Aorta (tissue), 5 donors: ENCODE measurements at regions not wholly inside any gene's neighbourhood (a gene's known extent, or its start where the extent isn't known, plus 50 kb on each side); places are given as distances from the start of the nearest gene placed in this dataset.
"Not testable (repeated sequence)": the region's sequence is repeated elsewhere in the genome, so short reads cannot be mapped to it uniquely, and the experiment has no call there.

Experiments used
- ATAC-seq: fragments of 200-7000 bp; cut with Tn5 transposase; one replicate; pipeline ENCODE4 v1.9.1; 2022; ENCODE audit warnings: moderate library complexity; ENCODE audit not compliant: low FRiP score
- DNase-seq, 2 donors: peaks; one replicate each; pipeline ENCODE4 v3.0.0-alpha.2; 2020
- H3K27ac ChIP-seq, 2 donors: one replicate each; pipeline ENCODE4 v1.5.1; 2013; ENCODE audit warnings: low read length in 2 of 2, mild to moderate bottlenecking in 2 of 2, moderate library complexity in 2 of 2, control low read depth in 1 of 2, inconsistent platforms in 1 of 2, low read depth in 1 of 2
- H3K27me3 ChIP-seq, 2 donors: one replicate each; pipeline ENCODE4 v1.6.1; 2013; ENCODE audit warnings: control low read depth in 1 of 2, low read length in 1 of 2, mild to moderate bottlenecking in 1 of 2, moderate library complexity in 1 of 2; ENCODE audit not compliant: insufficient read depth in 2 of 2, control insufficient read depth in 1 of 2
- H3K36me3 ChIP-seq, 2 donors: one replicate each; pipeline ENCODE4 v1.6.1; 2013; ENCODE audit warnings: control low read depth in 1 of 2, low read length in 1 of 2, mild to moderate bottlenecking in 1 of 2; ENCODE audit not compliant: insufficient read depth in 2 of 2, control insufficient read depth in 1 of 2
- H3K4me1 ChIP-seq, 2 donors: one replicate each; pipeline ENCODE4 v1.6.1; 2013; ENCODE audit warnings: low read length in 2 of 2, control low read depth in 1 of 2, mild to moderate bottlenecking in 1 of 2, moderate library complexity in 1 of 2; ENCODE audit not compliant: insufficient read depth in 2 of 2, control insufficient read depth in 1 of 2
- H3K4me3 ChIP-seq, 2 donors: one replicate each; pipeline ENCODE4 v1.5.1; 2013; ENCODE audit warnings: low read length in 2 of 2, control low read depth in 1 of 2, mild to moderate bottlenecking in 1 of 2
- H3K9me3 ChIP-seq: one replicate; pipeline ENCODE4 v1.6.1; 2013; ENCODE audit warnings: mild to moderate bottlenecking, low read length; ENCODE audit not compliant: control insufficient read depth
- WGBS, 2 donors: extraction: QIAGEN DNeasy Blood & Tissue Kit; methylation state at CpG; one replicate each; pipeline ENCODE4 v1.1.7; 2013; 5-methylcytosine and 5-hydroxymethylcytosine counted together
- intact Hi-C, 2 donors: fragments of 100-400 bp; cut with DNase I; formaldehyde crosslinking; loops; one replicate each; pipeline versions ENCODE4 v1.14.2 to v1.15.0; 2022
- donor health status: healthy with polysubstance abuse.
- donor health status: Bipolar disorder and iron deficiency.
- donor health status: DM: no; HTN: no; CAD: no.
- donor health status: DM: no; HTN: no; CAD: no.
- donor health status: DM: yes; HTN: yes; CAD: no.

DNA sequence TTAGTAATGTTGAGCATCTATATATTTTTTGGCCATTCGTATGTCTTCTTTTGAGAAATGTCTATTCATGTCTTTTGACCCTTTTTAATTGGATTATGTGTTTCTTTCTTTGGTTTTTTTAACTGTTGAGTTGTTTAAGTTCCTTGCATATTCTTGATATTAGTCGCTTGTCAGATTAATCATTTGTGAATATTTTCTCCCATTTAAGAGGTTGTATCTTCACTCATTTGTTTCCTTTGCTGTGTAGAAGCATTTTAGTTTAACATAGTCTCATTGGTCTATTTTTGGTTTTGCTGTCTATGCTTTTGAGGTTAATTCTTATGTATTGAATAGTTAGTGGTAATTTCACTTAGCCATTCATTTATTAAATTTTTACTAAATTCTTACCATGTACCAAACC is 283.8 kb downstream of the ZPLD1 start:
- Histone ChIP-seq H3K36me3 (no peaks in the 10 kb centered on the region), H3K27ac (no peak overlapping the region), H3K27me3 (no peaks in the 10 kb centered on the region), H3K4me3 (no peak overlapping the region), H3K9me3 (no peaks in the 10 kb centered on the region), H3K4me1 (no peaks in the 10 kb centered on the region)
- ATAC-seq (no peak), DNase-seq (no peak)
- 74 to 87% methylated on average over 2 of the region's 2 CpGs for WGBS, 2 donors
- intact Hi-C loops: no loop called here

DNA sequence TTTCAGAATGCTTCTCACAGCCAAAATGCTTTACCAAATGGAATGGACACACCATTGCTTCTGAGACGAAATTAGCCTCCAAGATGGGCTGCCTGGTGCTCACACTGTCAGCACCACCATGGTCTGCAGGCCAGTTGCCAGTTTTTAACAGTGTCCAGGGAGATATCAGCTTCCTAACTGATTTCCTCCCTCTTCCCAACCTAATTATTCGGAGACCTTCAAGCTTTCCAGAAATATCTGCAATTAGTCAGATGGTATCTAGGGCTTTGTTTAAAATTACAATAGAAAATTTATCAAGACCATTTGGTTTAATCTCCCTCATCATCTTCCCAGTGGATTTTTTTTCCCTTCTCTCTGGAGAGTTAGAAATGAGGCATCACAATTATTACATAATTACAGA is 287.5 kb downstream of the ZPLD1 start:
- Histone ChIP-seq H3K36me3 (no peaks in the 10 kb centered on the region), H3K27me3 (no peaks in the 10 kb centered on the region), H3K27ac (no peak overlapping the region), H3K9me3 (no peaks in the 10 kb centered on the region), H3K4me3 (no peak overlapping the region), H3K4me1 (no peaks in the 10 kb centered on the region)
- no peak for ATAC-seq
- WGBS, 2 donors: 56 to 65% methylated on average over 2 of the region's 2 CpGs
- intact Hi-C loops: no loop called here
- no peak for DNase-seq

GRCh38 chr3:102727340-102727739 is 292.5 kb downstream of the ZPLD1 start:
- no peaks in the 10 kb centered on the region for H3K27me3 ChIP-seq
- no peaks in the 10 kb centered on the region for H3K4me1 ChIP-seq
- WGBS, 2 donors: 51 to 69% methylated on average over 2 of the region's 2 CpGs
- ATAC-seq: no peak
- no peaks in the 10 kb centered on the region for H3K36me3 ChIP-seq
- H3K27ac ChIP-seq: no peak overlapping the region
- intact Hi-C loops: no loop called here
- H3K4me3 ChIP-seq: no peak overlapping the region
- no peaks in the 10 kb centered on the region for H3K9me3 ChIP-seq
- no peak for DNase-seq

- intact Hi-C loops: not testable (repeated sequence)
Observed at GRCh38 chr3:102732581-102732980, 297.8 kb downstream of the ZPLD1 start.

GRCh38 chr3:102733791-102734563 is 299.2 kb downstream of the ZPLD1 start:
- no peaks in the 10 kb centered on the region for H3K27me3 ChIP-seq
- no peak overlapping the region for H3K4me3 ChIP-seq
- no peaks in the 10 kb centered on the region for H3K36me3 ChIP-seq
- no peaks in the 10 kb centered on the region for H3K4me1 ChIP-seq
- ATAC-seq: no peak
- no peaks in the 10 kb centered on the region for H3K9me3 ChIP-seq
- DNase-seq: no peak
- 4 to 8% methylated on average over 5 of the region's 5 CpGs for WGBS, 2 donors
- no peak overlapping the region for H3K27ac ChIP-seq
- intact Hi-C loops: no loop called here

More at GRCh38 chr3:102732581-102732980, 297.8 kb downstream of the ZPLD1 start:
- DNase-seq, H3K27me3 ChIP-seq, H3K4me1 ChIP-seq, H3K4me3 ChIP-seq, ATAC-seq, H3K36me3 ChIP-seq, H3K27ac ChIP-seq, H3K9me3 ChIP-seq: not testable (repeated sequence)
- 96 to 97% methylated on average over 12 of the region's 12 CpGs for WGBS, 2 donors

GRCh38 chr3:102735311-102735710 is 300.5 kb downstream of the ZPLD1 start:
- H3K4me1 ChIP-seq: no peaks in the 10 kb centered on the region

GRCh38 chr3:102736288-102736974 is 301.6 kb downstream of the ZPLD1 start:
- Histone ChIP-seq H3K9me3 (peaks cover 2% of the 10 kb centered on the region), H3K27ac (no peak overlapping the region), H3K4me3 (no peak overlapping the region), H3K4me1 (no peaks in the 10 kb centered on the region), H3K27me3 (no peaks in the 10 kb centered on the region), H3K36me3 (no peaks in the 10 kb centered on the region)
- DNase-seq: no peak
- ATAC-seq: no peak
- 64 to 76% methylated on average over 8 of the region's 8 CpGs for WGBS, 2 donors
- intact Hi-C loops: no loop called here

More at GRCh38 chr3:102735311-102735710, 300.5 kb downstream of the ZPLD1 start:
- no peaks in the 10 kb centered on the region for H3K27me3 ChIP-seq
- peaks cover 2% of the 10 kb centered on the region for H3K9me3 ChIP-seq
- H3K4me3 ChIP-seq: no peak overlapping the region
- WGBS, 2 donors: 87 to 92% methylated on average over 1 of the region's 1 CpG
- DNase-seq (no peak), ATAC-seq (no peak)
- H3K36me3 ChIP-seq: no peaks in the 10 kb centered on the region
- intact Hi-C loops: no loop called here
- no peak overlapping the region for H3K27ac ChIP-seq

GRCh38 chr3:102736975-102737304 is 302.1 kb downstream of the ZPLD1 start:
- H3K36me3 ChIP-seq: no peaks in the 10 kb centered on the region
- ATAC-seq (no peak), DNase-seq (no peak)
- no peak overlapping the region for H3K4me3 ChIP-seq
- intact Hi-C loops: no loop called here
- H3K27me3 ChIP-seq: no peaks in the 10 kb centered on the region
- no peaks in the 10 kb centered on the region for H3K4me1 ChIP-seq
- WGBS, 2 donors: 93 to 94% methylated on average over 2 of the region's 2 CpGs
- H3K9me3 ChIP-seq: peaks cover 2% of the 10 kb centered on the region
- H3K27ac ChIP-seq: no peak overlapping the region

DNA sequence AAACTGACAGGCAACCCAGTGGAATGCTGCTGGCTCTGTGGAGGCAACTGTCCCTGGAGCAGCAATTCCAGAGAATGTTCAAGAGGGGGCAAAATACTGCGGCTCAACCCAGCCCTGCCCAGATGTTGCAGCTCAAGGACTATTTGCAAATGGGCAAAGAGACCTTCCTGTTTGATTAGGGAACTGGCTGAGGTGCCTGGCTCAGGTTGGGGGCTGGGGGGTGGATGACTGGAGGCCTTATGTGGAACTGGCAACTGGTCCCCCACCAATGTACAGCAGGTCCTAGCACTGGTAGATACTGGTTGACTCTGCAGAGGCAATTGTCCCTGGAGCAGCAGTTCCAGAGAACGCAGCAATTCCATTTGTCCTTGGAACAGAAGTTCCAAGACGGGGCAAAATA is 302.5 kb downstream of the ZPLD1 start:
- intact Hi-C loops: no loop called here
- Histone ChIP-seq H3K9me3 (peaks cover 2% of the 10 kb centered on the region), H3K4me3 (no peak overlapping the region), H3K36me3 (no peaks in the 10 kb centered on the region), H3K27me3 (no peaks in the 10 kb centered on the region), H3K4me1 (no peaks in the 10 kb centered on the region), H3K27ac (no peak overlapping the region)
- 91 to 93% methylated on average over 3 of the region's 3 CpGs for WGBS, 2 donors
- ATAC-seq: no peak
- no peak for DNase-seq
